ENCODE measurements at regions not wholly inside any gene's neighbourhood (a gene's known extent, or its start where the extent isn't known, plus 50 kb on each side); places are given as distances from the start of the nearest gene placed in this dataset.

DNA sequence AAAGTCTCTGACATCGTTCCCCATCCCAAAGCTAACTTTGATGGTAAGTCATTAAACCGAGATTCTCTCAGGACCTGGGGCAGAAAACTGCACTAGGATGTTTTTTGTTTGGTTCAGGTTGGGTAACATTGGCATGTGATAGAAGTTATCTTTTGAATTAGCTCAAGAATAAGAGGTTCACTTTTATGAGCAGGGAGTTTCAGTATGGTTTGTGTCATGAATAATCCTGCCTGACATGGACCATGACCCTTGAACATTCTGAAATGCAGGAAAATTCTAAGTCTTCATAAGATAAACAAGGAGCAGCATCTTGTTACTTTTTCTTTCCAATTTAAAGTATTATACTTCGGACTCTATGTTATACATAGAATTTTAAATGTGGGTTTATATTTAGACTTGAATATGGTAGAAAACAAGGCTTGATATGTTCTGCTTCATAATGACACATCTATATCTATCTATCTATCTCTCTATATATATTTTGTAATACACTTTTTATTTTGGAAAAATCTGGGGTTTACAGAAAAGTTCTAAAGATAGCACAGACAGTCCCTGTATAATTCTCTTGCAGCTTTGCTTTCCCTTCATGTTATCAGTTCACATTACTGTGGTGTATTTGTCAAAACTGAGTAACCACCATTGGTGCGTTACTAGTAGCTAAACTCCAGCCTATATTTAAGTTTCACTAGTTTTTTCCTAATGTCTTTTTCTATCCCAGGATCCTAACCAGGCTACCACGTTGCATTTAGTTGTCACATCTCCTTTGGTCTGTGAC, 102.7 kb upstream of the TAF11L2 start:
- TF ChIP-seq, protein P1, sequence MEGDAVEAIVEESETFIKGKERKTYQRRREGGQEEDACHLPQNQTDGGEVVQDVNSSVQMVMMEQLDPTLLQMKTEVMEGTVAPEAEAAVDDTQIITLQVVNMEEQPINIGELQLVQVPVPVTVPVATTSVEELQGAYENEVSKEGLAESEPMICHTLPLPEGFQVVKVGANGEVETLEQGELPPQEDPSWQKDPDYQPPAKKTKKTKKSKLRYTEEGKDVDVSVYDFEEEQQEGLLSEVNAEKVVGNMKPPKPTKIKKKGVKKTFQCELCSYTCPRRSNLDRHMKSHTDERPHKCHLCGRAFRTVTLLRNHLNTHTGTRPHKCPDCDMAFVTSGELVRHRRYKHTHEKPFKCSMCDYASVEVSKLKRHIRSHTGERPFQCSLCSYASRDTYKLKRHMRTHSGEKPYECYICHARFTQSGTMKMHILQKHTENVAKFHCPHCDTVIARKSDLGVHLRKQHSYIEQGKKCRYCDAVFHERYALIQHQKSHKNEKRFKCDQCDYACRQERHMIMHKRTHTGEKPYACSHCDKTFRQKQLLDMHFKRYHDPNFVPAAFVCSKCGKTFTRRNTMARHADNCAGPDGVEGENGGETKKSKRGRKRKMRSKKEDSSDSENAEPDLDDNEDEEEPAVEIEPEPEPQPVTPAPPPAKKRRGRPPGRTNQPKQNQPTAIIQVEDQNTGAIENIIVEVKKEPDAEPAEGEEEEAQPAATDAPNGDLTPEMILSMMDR (IDR thresholded peaks at IDR 0.05; ENCODE audit: insufficient read depth, low read length, poor library complexity, severe bottlenecking) = no peak
- TF ChIP-seq EZH2phosphoT487 (conservative IDR thresholded peaks at IDR 0.05; ENCODE audit: low read length) = no peak

Measured in SU-DHL-6 (cell line).